IMR-90 (cell line): ENCODE measurements at regions not wholly inside any gene's neighbourhood (a gene's known extent, or its start where the extent isn't known, plus 50 kb on each side); places are given as distances from the start of the nearest gene placed in this dataset.

Source experiments
- CEBPB ChIP-seq: IDR thresholded peaks from 2 replicates; pipeline ENCODE4 v1.6.1; 2012; ENCODE audit warnings: low read depth, low read length, improper control_type of control experiment
- FOS ChIP-seq: fragments of 150-350 bp; IDR thresholded peaks from 2 replicates; pipeline ENCODE4 v1.6.1; 2016; ENCODE audit warnings: low read depth, low read length
- MAFK ChIP-seq: IDR thresholded peaks from 2 replicates; pipeline ENCODE4 v1.6.1; 2012; ENCODE audit warnings: low read depth, low read length, improper control_type of control experiment
- MAZ ChIP-seq: IDR thresholded peaks from 2 replicates; pipeline ENCODE4 v1.6.1; 2012; ENCODE audit warnings: low read depth, mild to moderate bottlenecking, low read length, improper control_type of control experiment, moderate library complexity, borderline replicate concordance
- MXI1 ChIP-seq: IDR thresholded peaks from 2 replicates; pipeline ENCODE4 v1.6.1; 2012; ENCODE audit warnings: low read depth, mild to moderate bottlenecking, low read length, moderate library complexity, borderline replicate concordance
- NFE2L2 ChIP-seq: fragments of 150-350 bp; IDR thresholded peaks from 2 replicates; pipeline ENCODE4 v1.6.1; 2016; ENCODE audit warnings: low read depth, mild to moderate bottlenecking, low read length
- POLR2A ChIP-seq: IDR thresholded peaks from 2 replicates; pipeline ENCODE4 v1.6.1; 2012; ENCODE audit warnings: mild to moderate bottlenecking, low read depth, low read length
- RAD21 ChIP-seq: IDR thresholded peaks from 2 replicates; pipeline ENCODE4 v1.6.1; 2012; ENCODE audit warnings: low read length, improper control_type of control experiment
- SMC3 ChIP-seq: fragments of 150-350 bp; IDR thresholded peaks from 2 replicates; pipeline ENCODE4 v1.6.1; 2016; ENCODE audit warnings: low read depth, mild to moderate bottlenecking, antibody characterized with exemption, low read length, moderate library complexity
- TF ChIP-seq, protein P1 (sequence below): fragments of 150-350 bp; IDR thresholded peaks from 2 replicates; pipeline ENCODE4 v1.6.1; 2017; ENCODE audit warnings: mild to moderate bottlenecking, antibody characterized with exemption, low read length, low read depth
- TF ChIP-seq, protein P2 (sequence below): conservative IDR thresholded peaks from 2 replicates; pipeline ENCODE4 v1.5.1; 2012; ENCODE audit warnings: mild to moderate bottlenecking, low read depth, low read length, improper control_type of control experiment

DNA sequence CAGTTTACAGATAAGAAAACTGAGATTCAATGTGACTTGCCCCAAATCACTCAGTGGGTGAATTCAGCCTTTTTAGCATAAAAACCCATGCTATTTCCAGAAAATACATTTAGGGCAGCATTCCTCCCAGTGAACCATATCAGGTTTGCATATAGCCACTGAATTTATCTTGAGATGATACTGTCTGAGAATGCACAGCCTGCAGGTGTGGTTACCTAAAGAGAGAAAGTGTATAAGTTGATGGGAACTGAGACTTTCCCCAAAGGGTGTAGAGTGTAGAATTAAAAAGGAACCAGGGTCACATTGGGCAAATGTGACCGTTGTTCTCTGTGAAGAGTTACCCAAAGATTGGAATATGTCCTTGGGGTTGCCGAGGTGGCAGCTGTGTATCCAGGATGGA, 100.0 kb upstream of the PIK3R1 start:
- TF ChIP-seq, protein P1, sequence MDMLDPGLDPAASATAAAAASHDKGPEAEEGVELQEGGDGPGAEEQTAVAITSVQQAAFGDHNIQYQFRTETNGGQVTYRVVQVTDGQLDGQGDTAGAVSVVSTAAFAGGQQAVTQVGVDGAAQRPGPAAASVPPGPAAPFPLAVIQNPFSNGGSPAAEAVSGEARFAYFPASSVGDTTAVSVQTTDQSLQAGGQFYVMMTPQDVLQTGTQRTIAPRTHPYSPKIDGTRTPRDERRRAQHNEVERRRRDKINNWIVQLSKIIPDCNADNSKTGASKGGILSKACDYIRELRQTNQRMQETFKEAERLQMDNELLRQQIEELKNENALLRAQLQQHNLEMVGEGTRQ: no peak
- TF ChIP-seq, protein P2, sequence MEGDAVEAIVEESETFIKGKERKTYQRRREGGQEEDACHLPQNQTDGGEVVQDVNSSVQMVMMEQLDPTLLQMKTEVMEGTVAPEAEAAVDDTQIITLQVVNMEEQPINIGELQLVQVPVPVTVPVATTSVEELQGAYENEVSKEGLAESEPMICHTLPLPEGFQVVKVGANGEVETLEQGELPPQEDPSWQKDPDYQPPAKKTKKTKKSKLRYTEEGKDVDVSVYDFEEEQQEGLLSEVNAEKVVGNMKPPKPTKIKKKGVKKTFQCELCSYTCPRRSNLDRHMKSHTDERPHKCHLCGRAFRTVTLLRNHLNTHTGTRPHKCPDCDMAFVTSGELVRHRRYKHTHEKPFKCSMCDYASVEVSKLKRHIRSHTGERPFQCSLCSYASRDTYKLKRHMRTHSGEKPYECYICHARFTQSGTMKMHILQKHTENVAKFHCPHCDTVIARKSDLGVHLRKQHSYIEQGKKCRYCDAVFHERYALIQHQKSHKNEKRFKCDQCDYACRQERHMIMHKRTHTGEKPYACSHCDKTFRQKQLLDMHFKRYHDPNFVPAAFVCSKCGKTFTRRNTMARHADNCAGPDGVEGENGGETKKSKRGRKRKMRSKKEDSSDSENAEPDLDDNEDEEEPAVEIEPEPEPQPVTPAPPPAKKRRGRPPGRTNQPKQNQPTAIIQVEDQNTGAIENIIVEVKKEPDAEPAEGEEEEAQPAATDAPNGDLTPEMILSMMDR: no peak
- TF ChIP-seq POLR2A (no peak), NFE2L2 (no peak), RAD21 (no peak), FOS (no peak), MAFK (no peak), MXI1 (no peak), MAZ (no peak), SMC3 (no peak), CEBPB (no peak)
